NCI-H345 treated with DMSO at 0.1 percent for 48 hours (cell line): ENCODE measurements at regions not wholly inside any gene's neighbourhood (a gene's known extent, or its start where the extent isn't known, plus 50 kb on each side); places are given as distances from the start of the nearest gene placed in this dataset.
"Not testable (repeated sequence)": the region's sequence is repeated elsewhere in the genome, so short reads cannot be mapped to it uniquely, and the experiment has no call there.

ENCODE experiments used
- DNase-seq: peaks from one replicate; lab custom pipeline; 2025; ENCODE audit not compliant: unreplicated experiment; lab: John Stamatoyannopoulos, UW

DNA sequence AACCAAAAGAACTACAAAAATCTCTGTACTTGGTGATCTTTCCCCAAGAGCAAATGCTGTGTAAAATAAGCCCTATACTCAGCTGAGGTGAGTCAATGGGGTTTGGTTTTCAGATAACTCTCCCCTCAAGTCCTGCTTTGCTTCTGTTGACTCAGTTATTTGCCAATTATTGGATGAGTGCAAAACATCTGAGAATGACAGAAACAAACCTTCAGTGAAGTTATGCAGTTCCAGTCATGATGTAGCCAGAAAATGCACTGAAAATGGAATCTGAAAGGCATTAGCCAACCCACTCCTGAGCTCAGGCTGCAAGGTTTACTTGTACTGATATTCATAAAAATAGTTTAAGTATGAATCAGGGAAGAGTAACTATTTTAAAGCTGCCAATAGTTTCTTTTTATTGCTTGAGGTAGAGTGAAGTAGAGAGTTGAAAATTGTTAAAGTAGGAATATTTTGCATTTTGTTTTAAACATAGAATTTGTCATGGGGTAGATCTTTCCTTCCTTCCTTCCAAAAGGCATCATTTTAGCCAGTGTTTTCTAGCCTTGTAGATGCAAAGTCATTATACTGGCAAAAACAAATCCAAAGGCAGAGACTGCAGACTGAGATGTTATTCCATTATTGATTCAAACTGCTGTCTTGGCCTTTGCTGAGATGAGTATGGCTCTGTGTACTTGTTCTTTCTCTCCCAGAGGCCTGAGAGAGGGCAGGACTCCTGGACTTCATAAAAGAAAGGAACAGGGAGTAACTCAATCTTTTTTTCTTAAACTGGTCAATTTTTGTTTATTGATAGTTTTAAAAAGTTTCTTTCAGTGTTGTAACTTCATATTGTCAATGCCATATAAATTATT lies 215.3 kb downstream of the RND3 start:
- no peak for DNase-seq

GRCh38 chr2:150267651-150268415 lies 219.6 kb downstream of the RND3 start:
- no peak for DNase-seq

- no peak for DNase-seq
Measured at GRCh38 chr2:150266931-150267330, 220.5 kb downstream of the RND3 start.

- no peak for DNase-seq
Measured at GRCh38 chr2:150264442-150264841, 223.0 kb downstream of the RND3 start.

- DNase-seq = no peak
Measured at GRCh38 chr2:150261691-150262090, 225.8 kb downstream of the RND3 start.

DNA sequence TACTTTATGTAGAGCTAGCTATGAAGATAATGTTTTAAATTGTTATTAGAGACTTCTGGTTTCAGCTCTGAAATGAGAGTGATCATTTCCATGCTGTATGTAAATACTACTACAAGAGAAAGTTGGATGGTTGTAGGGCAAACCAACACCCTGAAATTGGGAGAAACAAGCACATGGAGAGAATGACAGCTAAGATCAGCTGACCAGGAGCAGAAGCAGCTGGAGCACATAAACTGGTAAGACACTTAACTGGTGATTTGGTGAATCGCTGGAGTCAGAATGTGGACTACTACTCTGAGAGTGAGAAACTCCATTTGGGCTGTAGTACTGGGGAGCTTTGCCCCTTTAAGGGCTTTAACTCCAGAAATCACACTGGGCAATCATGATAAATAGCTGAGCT lies 226.8 kb downstream of the RND3 start:
- no peak for DNase-seq

DNA sequence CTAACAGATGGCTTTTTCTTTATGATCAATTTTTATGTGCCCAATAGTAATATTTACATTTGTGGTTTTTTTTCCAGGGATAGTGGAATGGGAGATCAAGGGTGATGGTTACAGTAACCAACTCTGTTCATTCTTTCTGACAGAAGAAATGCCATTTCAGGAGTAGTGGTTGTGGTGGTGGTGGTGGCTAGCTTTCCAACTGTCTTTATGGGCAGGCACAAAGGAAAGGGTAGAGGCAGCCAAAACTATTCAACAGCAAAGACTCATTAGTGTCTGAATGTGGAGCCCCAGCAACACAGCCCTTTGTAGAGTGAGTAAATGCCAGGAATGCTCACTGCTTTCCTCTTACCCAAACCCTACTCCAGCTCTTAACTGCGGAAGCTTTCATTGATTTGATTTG lies 227.7 kb downstream of the RND3 start:
- DNase-seq = no peak

GRCh38 chr2:150258781-150259307 lies 228.6 kb downstream of the RND3 start:
- DNase-seq = no peak

DNA sequence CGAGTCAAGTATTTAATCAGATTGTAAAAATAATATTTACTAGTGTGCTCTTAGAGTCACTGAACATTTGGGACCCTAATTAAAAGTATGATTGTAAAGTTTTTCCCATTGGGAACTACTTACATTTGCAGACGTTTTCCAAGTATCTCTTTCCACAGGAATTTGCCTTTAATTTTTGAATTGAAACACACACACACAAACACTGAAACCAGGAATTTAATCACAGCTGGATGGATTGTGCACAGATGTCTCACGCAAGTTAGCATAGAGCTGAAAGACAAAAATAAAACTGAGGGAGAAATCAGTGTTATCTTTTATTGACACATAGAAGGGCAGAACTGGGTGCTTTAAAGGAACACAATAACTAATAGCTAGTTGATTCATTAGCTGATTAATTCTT lies 230.7 kb downstream of the RND3 start:
- no peak for DNase-seq

DNA sequence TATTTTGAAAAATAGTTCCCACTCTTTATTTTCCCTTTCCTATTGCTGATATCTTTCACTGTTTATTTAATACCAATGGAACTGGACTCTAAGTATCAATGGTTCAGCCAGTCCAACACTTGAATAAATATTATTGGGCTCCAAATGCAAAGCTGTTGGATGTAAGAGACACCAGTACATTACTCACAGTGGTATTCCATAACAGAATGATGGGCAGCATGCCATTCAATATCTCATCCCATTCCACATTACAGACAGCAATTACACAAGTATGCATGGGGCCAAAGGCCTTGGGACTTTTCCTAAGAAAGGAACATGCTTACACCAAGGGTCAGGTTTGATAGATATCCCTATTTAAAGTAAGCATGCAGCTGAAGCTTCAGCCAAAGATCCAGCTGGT lies 231.9 kb downstream of the RND3 start:
- no peak for DNase-seq

DNA sequence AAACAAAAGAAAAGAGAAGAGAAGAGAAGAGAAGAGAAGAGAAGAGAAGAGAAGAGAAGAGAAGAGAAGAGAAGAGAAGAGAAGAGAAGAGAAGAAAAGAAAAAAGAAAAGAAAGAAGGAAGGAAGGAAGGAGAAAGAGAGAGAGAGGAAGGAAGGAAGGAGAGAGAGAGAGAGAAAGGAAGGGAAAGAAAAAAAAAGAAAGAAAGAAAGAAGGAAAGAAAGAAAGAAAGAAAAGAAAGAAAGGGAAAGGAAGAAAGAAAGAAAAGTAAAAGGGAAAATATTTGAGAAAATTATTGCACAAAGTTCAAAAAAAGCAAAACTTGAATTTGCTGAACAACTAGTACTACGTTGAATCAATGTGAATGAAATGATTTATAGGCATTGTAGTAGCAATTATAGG lies 237.7 kb downstream of the RND3 start:
- not testable (repeated sequence) for DNase-seq

- DNase-seq = no peak
Measured at GRCh38 chr2:150247481-150247880, 240.0 kb downstream of the RND3 start.

DNA sequence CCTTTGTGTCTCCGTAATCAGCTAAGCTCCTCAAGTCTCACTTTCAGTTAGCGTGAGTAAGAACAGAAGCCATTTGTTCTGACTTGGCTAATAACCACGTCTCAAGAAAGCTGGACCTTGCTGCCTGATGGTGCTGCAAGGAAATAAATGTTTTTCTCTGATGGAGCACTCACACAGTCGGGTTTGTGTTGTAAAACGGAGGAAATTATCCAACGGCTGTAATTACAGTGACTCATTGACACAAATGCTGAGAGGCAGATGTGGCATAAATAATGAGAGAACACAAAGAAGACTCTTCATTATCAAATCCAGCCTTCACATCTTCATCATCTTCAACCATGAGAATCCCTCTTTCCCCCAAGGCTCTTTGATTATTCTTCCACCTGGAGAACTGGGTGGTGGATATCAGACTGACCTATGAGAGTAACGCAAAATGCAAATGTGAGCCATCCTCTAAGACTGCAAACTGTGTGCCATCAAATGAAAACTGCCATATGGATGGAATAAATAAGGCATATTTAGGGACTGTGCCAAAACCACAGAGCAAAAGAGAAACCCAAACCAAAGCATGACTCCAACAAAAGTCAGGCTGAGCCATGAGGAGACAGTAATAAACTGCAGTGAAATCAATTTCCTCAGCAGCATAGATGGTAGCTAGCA lies 252.6 kb downstream of the RND3 start:
- no peak for DNase-seq

DNA sequence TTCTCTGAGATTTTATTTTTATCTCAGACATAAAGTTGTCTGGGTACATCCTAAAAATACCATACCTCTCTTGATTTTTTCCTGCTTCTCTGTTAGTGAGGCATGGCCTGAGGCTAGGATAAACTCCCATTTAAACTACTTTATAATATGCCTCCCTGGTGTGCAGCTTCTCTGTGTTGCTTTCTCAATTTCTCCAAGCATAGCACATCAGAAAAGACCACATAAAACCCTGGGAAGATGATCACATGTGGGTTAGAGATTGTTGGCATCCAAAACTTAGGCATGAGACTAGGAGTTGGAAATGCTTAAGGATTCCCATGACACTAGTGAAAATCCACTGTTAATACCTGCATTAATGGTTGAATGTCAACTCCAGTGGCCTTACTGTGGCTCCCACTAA lies 254.6 kb downstream of the RND3 start:
- no peak for DNase-seq

GRCh38 chr2:150232321-150232720 lies 255.1 kb downstream of the RND3 start:
- no peak for DNase-seq

GRCh38 chr2:150230616-150231015 lies 256.9 kb downstream of the RND3 start:
- no peak for DNase-seq

DNA sequence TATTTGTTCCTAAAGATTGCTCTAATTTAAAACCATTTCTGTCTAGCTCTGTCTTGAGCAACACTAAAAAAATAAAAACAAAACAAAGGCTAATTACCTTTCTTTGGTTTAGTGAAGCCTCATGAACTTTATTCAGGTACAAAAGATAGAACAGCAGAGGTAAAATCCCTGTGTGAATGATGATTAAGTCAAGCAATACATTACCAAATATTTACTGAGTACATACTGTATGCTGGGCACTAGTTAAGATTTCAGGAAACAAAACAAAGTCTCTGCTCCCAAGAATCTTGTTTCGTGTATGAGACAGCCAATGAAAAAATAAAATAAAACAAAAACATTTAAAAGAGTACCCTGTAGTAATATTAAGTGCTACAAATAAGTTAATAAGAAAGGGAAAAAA lies 257.5 kb downstream of the RND3 start:
- no peak for DNase-seq

- DNase-seq = no peak
Measured at GRCh38 chr2:150228936-150229335, 258.5 kb downstream of the RND3 start.

DNA sequence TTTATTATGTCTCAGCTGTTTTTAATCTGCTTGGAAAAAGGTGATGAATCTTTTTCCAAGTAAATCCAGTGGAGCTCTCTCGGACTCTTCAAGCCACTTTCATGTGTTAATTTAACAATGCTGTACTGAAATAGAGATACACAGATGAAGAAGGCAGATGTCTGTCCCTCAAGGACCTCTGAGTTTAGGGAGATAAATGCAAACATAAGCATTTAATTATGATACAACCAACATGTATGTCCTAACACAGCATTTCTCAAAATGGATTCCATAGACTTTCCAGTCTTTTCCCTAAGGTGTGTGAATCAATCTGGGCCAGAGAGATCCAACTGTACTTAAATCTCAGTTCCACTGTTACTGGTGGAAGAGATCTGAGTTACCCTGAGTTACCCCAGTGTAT lies 262.4 kb downstream of the RND3 start:
- DNase-seq = no peak

DNA sequence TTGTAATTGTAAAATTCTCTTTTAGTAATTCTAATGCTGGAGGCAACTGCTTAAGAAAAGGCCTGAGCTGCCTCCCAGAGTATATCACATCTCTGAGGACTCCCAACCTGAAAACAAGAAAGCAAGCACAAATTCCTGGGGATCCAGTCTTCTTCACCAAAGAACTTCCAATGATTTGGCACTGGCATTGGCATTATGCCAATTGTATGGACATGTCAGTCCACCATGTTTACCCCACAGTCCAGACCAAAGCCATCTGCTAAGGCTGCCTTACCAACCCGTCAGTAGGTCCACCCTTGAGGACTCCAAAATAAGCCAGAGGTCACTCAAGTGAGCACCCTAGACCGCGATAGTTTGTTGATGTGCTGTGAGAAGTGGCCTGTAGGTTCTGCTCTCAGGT lies 263.1 kb downstream of the RND3 start:
- no peak for DNase-seq

- no peak for DNase-seq
Measured at GRCh38 chr2:150222942-150223341, 264.5 kb downstream of the RND3 start.

GRCh38 chr2:150222379-150222778 lies 265.1 kb downstream of the RND3 start:
- DNase-seq = no peak
